HepG2 (cell line): ENCODE measurements at regions not wholly inside any gene's neighbourhood (a gene's known extent, or its start where the extent isn't known, plus 50 kb on each side); places are given as distances from the start of the nearest gene placed in this dataset.
A peak's percentile ranks its signal among the peaks of the same experiment; 100 is the strongest.

Experiments used
- AGO1 ChIP-seq: fragments of 200-400 bp; formaldehyde crosslinking; IDR thresholded peaks from 2 replicates; pipeline ENCODE4 v1.6.1; 2017; ENCODE audit warnings: mild to moderate bottlenecking, low read depth, low read length, moderate library complexity; ENCODE audit not compliant: poor library complexity, severe bottlenecking
- ARNTL ChIP-seq: sonication (generic); formaldehyde crosslinking; IDR thresholded peaks from 2 replicates; pipeline ENCODE4 v1.4.0; 2020; ENCODE audit warnings: mild to moderate bottlenecking, missing genetic modification reagents
- DNMT3B ChIP-seq: conservative IDR thresholded peaks from 2 replicates; pipeline ENCODE4 v1.6.1; 2016; ENCODE audit warnings: missing biosample characterization, control low read depth
- ELF3 ChIP-seq: IDR thresholded peaks from 2 replicates; pipeline ENCODE4 v1.6.1; 2016; ENCODE audit warnings: missing genetic modification reagents, missing compliant biosample characterization
- JUND ChIP-seq: sonication (generic); formaldehyde crosslinking; IDR thresholded peaks from 2 replicates; pipeline ENCODE4 v1.8.0; 2022; ENCODE audit warnings: mild to moderate bottlenecking, missing genetic modification reagents
- KLF13 ChIP-seq: sonication (generic); formaldehyde crosslinking; IDR thresholded peaks from 2 replicates; pipeline ENCODE4 v1.4.0; 2020; ENCODE audit warnings: mild to moderate bottlenecking, missing genetic modification reagents
- KMT2A ChIP-seq: sonication (generic); formaldehyde crosslinking; IDR thresholded peaks from 2 replicates; pipeline ENCODE4 v1.4.0; 2020; ENCODE audit warnings: missing genetic modification reagents
- MEIS1 ChIP-seq: sonication (generic); formaldehyde crosslinking; IDR thresholded peaks from 2 replicates; pipeline ENCODE4 v1.9.0; 2021; ENCODE audit warnings: mild to moderate bottlenecking, missing genetic modification reagents, moderate library complexity, borderline replicate concordance
- RNF2 ChIP-seq: fragments of 450-650 bp; conservative IDR thresholded peaks from 2 replicates; pipeline ENCODE4 v1.6.1; 2016; ENCODE audit warnings: low read depth
- SIX1 ChIP-seq: sonication (generic); formaldehyde crosslinking; IDR thresholded peaks from 2 replicates; pipeline ENCODE4 v1.4.0; 2020; ENCODE audit warnings: missing genetic modification reagents, borderline replicate concordance
- TCF12 ChIP-seq, 2 experiments: fragments of 450-650 bp in 1 of 2; sonication (generic) in 1 of 2; formaldehyde crosslinking in 1 of 2; IDR thresholded peaks; 2 replicates each; pipeline versions ENCODE4 v1.6.1 to v1.8.0; 2017 to 2022; ENCODE audit warnings: antibody characterized with exemption in 1 of 2, mild to moderate bottlenecking in 1 of 2, missing genetic modification reagents in 1 of 2, moderate library complexity in 1 of 2
- TEAD2 ChIP-seq: sonication (generic); formaldehyde crosslinking; IDR thresholded peaks from 2 replicates; pipeline ENCODE4 v1.9.0; 2021; ENCODE audit warnings: missing genetic modification reagents
- THAP11 ChIP-seq: IDR thresholded peaks from 2 replicates; pipeline ENCODE4 v1.6.1; 2016; ENCODE audit warnings: missing biosample characterization, missing genetic modification reagents
- ZBTB20 ChIP-seq: sonication (generic); formaldehyde crosslinking; IDR thresholded peaks from 2 replicates; pipeline ENCODE4 v1.8.1; 2023; ENCODE audit warnings: missing genetic modification reagents, low read depth, mild to moderate bottlenecking, borderline replicate concordance
- ZNF121 ChIP-seq: sonication (generic); formaldehyde crosslinking; IDR thresholded peaks from 2 replicates; pipeline ENCODE4 v1.5.0; 2020; ENCODE audit warnings: mild to moderate bottlenecking, missing genetic modification reagents
- ZNF274 ChIP-seq: sonication (generic); formaldehyde crosslinking; IDR thresholded peaks from 2 replicates; pipeline ENCODE4 v1.5.1; 2020; ENCODE audit warnings: mild to moderate bottlenecking, missing genetic modification reagents
- ZNF3 ChIP-seq: IDR thresholded peaks from 2 replicates; pipeline ENCODE4 v1.7.0; 2017; ENCODE audit warnings: inconsistent platforms
- ZNF30 ChIP-seq: sonication (generic); formaldehyde crosslinking; IDR thresholded peaks from 2 replicates; pipeline ENCODE4 v1.5.0; 2020; ENCODE audit warnings: mild to moderate bottlenecking, missing genetic modification reagents
- ZNF468 ChIP-seq: sonication (generic); formaldehyde crosslinking; IDR thresholded peaks from 2 replicates; pipeline ENCODE4 v1.8.0; 2022; ENCODE audit warnings: mild to moderate bottlenecking, moderate library complexity, missing genetic modification reagents
- ZNF496 ChIP-seq: sonication (generic); formaldehyde crosslinking; IDR thresholded peaks from 2 replicates; pipeline ENCODE4 v1.8.1; 2023; ENCODE audit warnings: mild to moderate bottlenecking, moderate library complexity, missing genetic modification reagents; ENCODE audit not compliant: insufficient replicate concordance
- ZNF567 ChIP-seq: sonication (generic); formaldehyde crosslinking; IDR thresholded peaks from 2 replicates; pipeline ENCODE4 v1.8.1; 2023; ENCODE audit warnings: mild to moderate bottlenecking, missing genetic modification reagents, borderline replicate concordance
- ZNF644 ChIP-seq: IDR thresholded peaks from 2 replicates; pipeline ENCODE4 v1.6.1; 2016; ENCODE audit warnings: low read depth
- ZNF761 ChIP-seq: sonication (generic); formaldehyde crosslinking; conservative IDR thresholded peaks from 2 replicates; pipeline ENCODE4 v1.4.0; 2020; ENCODE audit warnings: mild to moderate bottlenecking, missing genetic modification reagents
- TF ChIP-seq, protein P1 (sequence below): sonication (generic); formaldehyde crosslinking; IDR thresholded peaks from 2 replicates; pipeline ENCODE4 v1.8.1; 2023; ENCODE audit warnings: mild to moderate bottlenecking, missing genetic modification reagents
- TF ChIP-seq, protein P2 (sequence below): sonication (generic); formaldehyde crosslinking; IDR thresholded peaks from 2 replicates; pipeline ENCODE4 v1.4.0; 2020; ENCODE audit warnings: missing genetic modification reagents
- TF ChIP-seq, protein P3 (sequence below): sonication (generic); formaldehyde crosslinking; IDR thresholded peaks from 2 replicates; pipeline ENCODE4 v1.8.1; 2023; ENCODE audit warnings: missing genetic modification reagents, mild to moderate bottlenecking, borderline replicate concordance
- TF ChIP-seq, protein P4 (sequence below): sonication (generic); formaldehyde crosslinking; IDR thresholded peaks from 2 replicates; pipeline ENCODE4 v1.4.0; 2020; ENCODE audit warnings: missing genetic modification reagents, borderline replicate concordance

DNA sequence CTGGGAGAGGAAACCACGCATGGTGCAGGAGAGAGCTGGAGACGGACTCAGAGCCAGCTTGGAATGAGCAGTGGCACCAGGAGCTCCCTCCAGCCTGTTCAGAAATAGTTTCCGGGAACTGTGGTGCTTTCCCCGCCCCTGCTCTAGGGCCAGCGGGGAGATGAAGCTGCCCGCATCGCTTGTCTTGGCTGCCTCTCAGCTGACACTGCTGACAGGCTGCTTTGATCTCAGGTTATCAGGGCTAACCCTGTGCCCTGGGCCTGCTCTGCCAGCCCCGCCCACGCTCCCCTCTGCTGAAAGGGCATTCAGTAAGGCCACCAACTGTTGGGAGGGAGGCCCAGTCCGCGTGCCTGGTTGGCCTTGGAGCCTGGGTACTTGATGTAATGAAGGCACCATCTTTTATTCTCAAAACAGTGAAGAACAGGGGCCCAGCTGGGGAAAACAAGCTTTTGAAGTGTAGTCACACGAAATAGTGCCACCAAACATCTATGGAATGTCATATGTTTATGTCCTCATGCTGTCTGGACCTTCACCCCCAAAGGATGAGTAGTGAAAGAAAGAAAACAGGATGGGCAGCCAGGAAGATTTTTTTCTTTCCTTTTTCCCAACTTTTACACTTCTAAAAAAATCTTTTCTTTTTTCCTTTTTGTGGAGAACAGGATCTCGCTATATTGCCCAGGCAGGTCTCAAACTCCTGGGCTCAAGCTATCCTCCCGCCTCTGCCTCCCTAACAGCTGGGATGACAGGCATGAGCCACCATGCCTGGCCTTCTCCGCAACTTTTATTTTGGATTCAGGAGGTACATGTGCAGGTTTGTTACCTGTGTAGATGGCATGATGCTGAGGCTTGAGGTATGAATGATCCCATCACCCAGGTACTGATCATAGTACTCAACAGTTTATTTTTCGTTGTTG lies 115.9 kb upstream of the TBX3 start (continued):
- peak; percentile 71; the same call in 1 of the 2 replicates for TF ChIP-seq ZNF567 (CRISPR knock-in tag)
- TF ChIP-seq AGO1 = no peak
- TF ChIP-seq ZNF761 (CRISPR knock-in tag) = peak; percentile 86
- peak; percentile 68; the same call in 1 of the 2 replicates for TF ChIP-seq ZBTB20
- TF ChIP-seq THAP11 (CRISPR knock-in tag) = peak; percentile 82
- TF ChIP-seq ZNF496 (CRISPR knock-in tag) = no peak
- peak; percentile 72 for TF ChIP-seq KMT2A (CRISPR knock-in tag)
- no peak for TF ChIP-seq ZNF30
- TF ChIP-seq, protein P1, sequence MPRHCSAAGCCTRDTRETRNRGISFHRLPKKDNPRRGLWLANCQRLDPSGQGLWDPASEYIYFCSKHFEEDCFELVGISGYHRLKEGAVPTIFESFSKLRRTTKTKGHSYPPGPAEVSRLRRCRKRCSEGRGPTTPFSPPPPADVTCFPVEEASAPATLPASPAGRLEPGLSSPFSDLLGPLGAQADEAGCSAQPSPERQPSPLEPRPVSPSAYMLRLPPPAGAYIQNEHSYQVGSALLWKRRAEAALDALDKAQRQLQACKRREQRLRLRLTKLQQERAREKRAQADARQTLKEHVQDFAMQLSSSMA (CRISPR knock-in tag) = peak; percentile 70; the same call in 1 of the 2 replicates
- TF ChIP-seq ELF3 = peak; percentile 98
- no peak for TF ChIP-seq ZNF3 (CRISPR knock-in tag)
- TF ChIP-seq KLF13 (CRISPR knock-in tag) = no peak
- no peak for TF ChIP-seq TCF12 (IDR thresholded peaks at IDR 0.05)
- peak; percentile 99 for TF ChIP-seq TCF12 (CRISPR knock-in tag; IDR thresholded peaks at IDR 0.05)
- TF ChIP-seq TEAD2 (CRISPR knock-in tag) = no peak
- TF ChIP-seq, protein P2, sequence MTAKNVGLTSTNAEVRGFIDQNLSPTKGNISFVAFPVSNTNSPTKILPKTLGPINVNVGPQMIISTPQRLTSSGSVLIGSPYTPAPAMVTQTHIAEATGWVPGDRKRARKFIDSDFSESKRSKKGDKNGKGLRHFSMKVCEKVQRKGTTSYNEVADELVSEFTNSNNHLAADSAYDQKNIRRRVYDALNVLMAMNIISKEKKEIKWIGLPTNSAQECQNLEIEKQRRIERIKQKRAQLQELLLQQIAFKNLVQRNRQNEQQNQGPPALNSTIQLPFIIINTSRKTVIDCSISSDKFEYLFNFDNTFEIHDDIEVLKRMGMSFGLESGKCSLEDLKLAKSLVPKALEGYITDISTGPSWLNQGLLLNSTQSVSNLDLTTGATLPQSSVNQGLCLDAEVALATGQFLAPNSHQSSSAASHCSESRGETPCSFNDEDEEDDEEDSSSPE = peak; percentile 82
- TF ChIP-seq ZNF644 (CRISPR knock-in tag) = peak; percentile 100
- TF ChIP-seq, protein P3, sequence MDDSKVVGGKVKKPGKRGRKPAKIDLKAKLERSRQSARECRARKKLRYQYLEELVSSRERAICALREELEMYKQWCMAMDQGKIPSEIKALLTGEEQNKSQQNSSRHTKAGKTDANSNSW (CRISPR knock-in tag) = no peak
- TF ChIP-seq ZNF121 = peak; percentile 97
- TF ChIP-seq SIX1 = peak; percentile 77; the same call in 1 of the 2 replicates
- TF ChIP-seq ARNTL (CRISPR knock-in tag) = peak; percentile 98
- TF ChIP-seq, protein P4, sequence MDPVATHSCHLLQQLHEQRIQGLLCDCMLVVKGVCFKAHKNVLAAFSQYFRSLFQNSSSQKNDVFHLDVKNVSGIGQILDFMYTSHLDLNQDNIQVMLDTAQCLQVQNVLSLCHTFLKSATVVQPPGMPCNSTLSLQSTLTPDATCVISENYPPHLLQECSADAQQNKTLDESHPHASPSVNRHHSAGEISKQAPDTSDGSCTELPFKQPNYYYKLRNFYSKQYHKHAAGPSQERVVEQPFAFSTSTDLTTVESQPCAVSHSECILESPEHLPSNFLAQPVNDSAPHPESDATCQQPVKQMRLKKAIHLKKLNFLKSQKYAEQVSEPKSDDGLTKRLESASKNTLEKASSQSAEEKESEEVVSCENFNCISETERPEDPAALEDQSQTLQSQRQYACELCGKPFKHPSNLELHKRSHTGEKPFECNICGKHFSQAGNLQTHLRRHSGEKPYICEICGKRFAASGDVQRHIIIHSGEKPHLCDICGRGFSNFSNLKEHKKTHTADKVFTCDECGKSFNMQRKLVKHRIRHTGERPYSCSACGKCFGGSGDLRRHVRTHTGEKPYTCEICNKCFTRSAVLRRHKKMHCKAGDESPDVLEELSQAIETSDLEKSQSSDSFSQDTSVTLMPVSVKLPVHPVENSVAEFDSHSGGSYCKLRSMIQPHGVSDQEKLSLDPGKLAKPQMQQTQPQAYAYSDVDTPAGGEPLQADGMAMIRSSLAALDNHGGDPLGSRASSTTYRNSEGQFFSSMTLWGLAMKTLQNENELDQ (CRISPR knock-in tag) = no peak
- TF ChIP-seq ZNF274 (CRISPR knock-in tag) = peak; percentile 63; the same call in 1 of the 2 replicates
- peak; percentile 77 for TF ChIP-seq JUND
- TF ChIP-seq MEIS1 (CRISPR knock-in tag) = peak; percentile 100
- TF ChIP-seq ZNF468 (CRISPR knock-in tag) = no peak
- 0 out of 2 replicates have a peak, but pooled peaks have one; percentile 57 for TF ChIP-seq DNMT3B (CRISPR knock-in tag)
- TF ChIP-seq RNF2 = peak; percentile 91
